H1 (cell line): ENCODE measurements at regions not wholly inside any gene's neighbourhood (a gene's known extent, or its start where the extent isn't known, plus 50 kb on each side); places are given as distances from the start of the nearest gene placed in this dataset.

Source experiments
- CTCF ChIA-PET: fragments of 300-600 bp; sonication (Branson Sonifier 250); formaldehyde crosslinking; loops from one replicate; lab custom pipeline; 2021; ENCODE audit not compliant: partially characterized antibody; lab: Charles Lee
- POLR2A ChIA-PET: fragments of 300-600 bp; sonication (Branson Sonifier 250); formaldehyde crosslinking; loops from one replicate; lab custom pipeline; 2021; ENCODE audit warnings: inconsistent platforms; ENCODE audit not compliant: partially characterized antibody; lab: Charles Lee
- DNase-seq, 2 experiments: peaks; one replicate each; pipeline versions ENCODE4 v3.0.0 to v3.0.0-alpha.2; 2010 to 2022; ENCODE audit warnings: low spot score in 2 of 2, low read depth in 1 of 2, mixed read lengths in 1 of 2
- FAIRE-seq: peaks from 2 replicates; lab custom pipeline; 2011; peaks lifted over from hg19 to GRCh38; lab: Jason Lieb, UNC
- H2AFZ ChIP-seq: 2 replicates; pipeline ENCODE4 v1.8.1; 2012; ENCODE audit warnings: low read length, inconsistent platforms
- H2AK5ac ChIP-seq: 2 replicates; pipeline ENCODE4 v1.6.1; 2013; ENCODE audit warnings: low read depth, low read length
- H2BK120ac ChIP-seq: replicated peaks from 2 replicates; pipeline ENCODE3; 2013; ENCODE audit warnings: low read depth, low read length, inconsistent platforms
- H2BK12ac ChIP-seq: 2 replicates; pipeline ENCODE4 v1.6.1; 2013; ENCODE audit warnings: low read depth, low read length
- H2BK15ac ChIP-seq: 2 replicates; pipeline ENCODE4 v1.6.1; 2013; ENCODE audit warnings: low read length
- H2BK20ac ChIP-seq: 2 replicates; pipeline ENCODE4 v1.6.1; 2013; ENCODE audit warnings: low read length
- H2BK5ac ChIP-seq: 2 replicates; pipeline ENCODE4 v1.6.1; 2013; ENCODE audit warnings: low read depth, low read length
- H3K14ac ChIP-seq: 2 replicates; pipeline ENCODE4 v1.6.1; 2013; ENCODE audit warnings: inconsistent platforms; ENCODE audit not compliant: insufficient read length
- H3K18ac ChIP-seq: 2 replicates; pipeline ENCODE4 v1.6.1; 2013; ENCODE audit warnings: low read length; ENCODE audit errors: extremely low read depth
- H3K23ac ChIP-seq: 2 replicates; pipeline ENCODE4 v1.6.1; 2013; ENCODE audit warnings: inconsistent platforms; ENCODE audit not compliant: insufficient read length
- H3K23me2 ChIP-seq: 2 replicates; pipeline ENCODE4 v1.6.1; 2013; ENCODE audit warnings: low read depth, low read length
- H3K27ac ChIP-seq: 2 replicates; pipeline ENCODE4 v1.6.1; 2011; ENCODE audit warnings: low read depth, low read length, inconsistent platforms
- H3K27me3 ChIP-seq, 4 experiments: replicated peaks in 1 of 4; 1 replicate in 1 of 4; 2 replicates in 3 of 4; pipeline versions ENCODE4 v1.6.1 to v1.8.1; 2011 to 2013; ENCODE audit warnings: low read length in 3 of 4, mild to moderate bottlenecking in 3 of 4, inconsistent platforms in 2 of 4, mixed read lengths in 2 of 4, moderate library complexity in 1 of 4; ENCODE audit not compliant: control insufficient read depth in 3 of 4, insufficient read depth in 3 of 4; ENCODE audit errors: extremely low read depth in 1 of 4
- H3K36me3 ChIP-seq, 4 experiments: 2 replicates each; pipeline versions ENCODE4 v1.6.1 to v1.8.1; 2011 to 2013; ENCODE audit warnings: mild to moderate bottlenecking in 4 of 4, low read length in 3 of 4, moderate library complexity in 2 of 4, control low read depth in 1 of 4, inconsistent platforms in 1 of 4; ENCODE audit not compliant: insufficient read depth in 4 of 4, control insufficient read depth in 2 of 4
- H3K4ac ChIP-seq: replicated peaks from 2 replicates; pipeline ENCODE3; 2013; ENCODE audit warnings: low read length, low read depth, mixed read lengths, inconsistent platforms; ENCODE audit not compliant: insufficient read length
- H3K4me1 ChIP-seq, 4 experiments: replicated peaks in 1 of 4; 1 replicate in 1 of 4; 2 replicates in 3 of 4; pipeline versions ENCODE4 v1.6.1 to v1.8.1; 2011 to 2013; ENCODE audit warnings: low read length in 3 of 4, inconsistent platforms in 2 of 4, mixed read lengths in 1 of 4; ENCODE audit not compliant: insufficient read depth in 4 of 4, control insufficient read depth in 3 of 4
- H3K4me2 ChIP-seq, 2 experiments: 2 replicates each; pipeline versions ENCODE4 v1.6.1 to v1.8.1; 2011 to 2013; ENCODE audit warnings: low read depth in 2 of 2, low read length in 2 of 2, control low read depth in 1 of 2, inconsistent platforms in 1 of 2, mild to moderate bottlenecking in 1 of 2; ENCODE audit not compliant: insufficient read depth in 1 of 2
- H3K4me3 ChIP-seq, 4 experiments: fragments of 200-600, 300-600 bp in 1 of 4; sonication (generic), shearing (Covaris generic), sonication (Bioruptor Twin) in 1 of 4; 2 replicates each; pipeline versions ENCODE4 v1.5.1 to v1.8.1; 2011 to 2016; ENCODE audit warnings: low read length in 4 of 4, low read depth in 3 of 4, control low read depth in 2 of 4, inconsistent platforms in 2 of 4, mild to moderate bottlenecking in 2 of 4, mixed read lengths in 1 of 4, moderate library complexity in 1 of 4; ENCODE audit not compliant: insufficient read depth in 2 of 4; ENCODE audit errors: extremely low read depth in 1 of 4
- H3K56ac ChIP-seq: replicated peaks from 2 replicates; pipeline ENCODE3; 2013; ENCODE audit warnings: low read depth, mild to moderate bottlenecking, mixed read lengths, low read length, inconsistent platforms; ENCODE audit not compliant: insufficient read length
- H3K79me1 ChIP-seq: 2 replicates; pipeline ENCODE4 v1.6.1; 2013; ENCODE audit warnings: low read depth, low read length, control low read depth
- H3K79me2 ChIP-seq, 2 experiments: 2 replicates each; pipeline versions ENCODE4 v1.6.1 to v1.8.1; 2012 to 2013; ENCODE audit warnings: low read length in 2 of 2, mild to moderate bottlenecking in 2 of 2, inconsistent platforms in 1 of 2; ENCODE audit not compliant: insufficient read depth in 2 of 2, control insufficient read depth in 1 of 2
- H3K9ac ChIP-seq, 4 experiments: replicated peaks in 1 of 4; 1 replicate in 1 of 4; 2 replicates in 3 of 4; pipeline versions ENCODE4 v1.6.1 to v1.8.1; 2011 to 2013; ENCODE audit warnings: low read depth in 3 of 4, low read length in 3 of 4, control low read depth in 2 of 4, mild to moderate bottlenecking in 2 of 4, moderate library complexity in 2 of 4, inconsistent platforms in 1 of 4; ENCODE audit errors: extremely low read depth in 1 of 4
- H3K9me3 ChIP-seq, 2 experiments: 2 replicates each; pipeline versions ENCODE4 v1.6.1 to v1.8.1; 2012 to 2013; ENCODE audit warnings: mild to moderate bottlenecking in 2 of 2, moderate library complexity in 2 of 2, control low read depth in 1 of 2, inconsistent platforms in 1 of 2, low read depth in 1 of 2, low read length in 1 of 2, mixed read lengths in 1 of 2; ENCODE audit not compliant: insufficient read depth in 2 of 2
- H4K20me1 ChIP-seq, 2 experiments: replicated peaks in 1 of 2; 2 replicates each; pipeline versions ENCODE3 to v1.8.1; 2011 to 2013; ENCODE audit warnings: inconsistent platforms in 2 of 2, low read length in 2 of 2, mild to moderate bottlenecking in 1 of 2; ENCODE audit not compliant: insufficient read depth in 2 of 2, control insufficient read depth in 1 of 2
- H4K5ac ChIP-seq: 2 replicates; pipeline ENCODE4 v1.6.1; 2013; ENCODE audit warnings: low read length, low read depth, mixed read lengths, inconsistent platforms; ENCODE audit not compliant: insufficient read length
- H4K8ac ChIP-seq: 2 replicates; pipeline ENCODE4 v1.8.0; 2013; ENCODE audit warnings: mild to moderate bottlenecking, moderate library complexity, low read length, inconsistent platforms; ENCODE audit not compliant: insufficient read depth; ENCODE audit errors: extremely low read depth
- H4K91ac ChIP-seq: replicated peaks from 2 replicates; pipeline ENCODE3; 2013; ENCODE audit warnings: low read length, mixed read lengths, inconsistent platforms; ENCODE audit not compliant: insufficient read length
- CBX8 ChIP-seq: fragments of 300-800, 300-1000 bp; sonication (generic); IDR thresholded peaks from 2 replicates; pipeline ENCODE4 v1.7.1; 2016; ENCODE audit warnings: low read depth, low read length, borderline replicate concordance
- WGBS, 2 experiments: shearing (Covaris generic) in 1 of 2; methylation state at CpG; one replicate each; pipeline versions ENCODE4 v1.1.6 to v1.1.7; 2013 to 2015; ENCODE audit warnings: low lambda C conversion rate in 2 of 2, mixed read lengths in 2 of 2, inconsistent platforms in 1 of 2, low coverage in 1 of 2, missing lambda C conversion rate in 1 of 2; ENCODE audit not compliant: insufficient replicate concordance in 2 of 2, insufficient coverage in 1 of 2, insufficient read length in 1 of 2; ENCODE audit errors: extremely low coverage in 1 of 2, missing lambda C conversion rate in 1 of 2; 5-methylcytosine and 5-hydroxymethylcytosine counted together

DNA sequence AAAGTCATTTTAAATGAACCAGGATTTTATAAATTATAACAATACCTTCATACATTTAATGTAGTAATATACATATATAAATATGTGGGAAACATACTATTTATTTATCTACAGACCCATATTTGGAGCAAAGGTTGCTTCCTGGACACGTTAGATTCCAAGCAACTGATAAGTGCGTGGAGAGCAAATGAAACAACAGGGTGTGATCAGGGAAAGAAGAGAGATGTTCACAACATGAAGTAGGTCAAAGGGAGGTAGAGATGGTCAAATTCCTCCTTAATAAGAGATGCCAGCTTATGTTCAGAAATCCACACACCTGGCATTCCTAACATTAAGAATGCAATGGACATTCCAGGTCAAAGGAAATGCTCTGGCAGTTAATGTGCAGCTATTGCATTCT lies 53.1 kb upstream of the HPGD start:
- H4K20me1 ChIP-seq = no peaks in the 10 kb centered on the region
- H3K27me3 ChIP-seq = no peaks in the 10 kb centered on the region
- FAIRE-seq = no peak
- no peak overlapping the region for H3K56ac ChIP-seq
- no peak overlapping the region for H2BK5ac ChIP-seq
- 91% methylated on average over 2 of the region's 2 CpGs; no CpG with 5 or more reads in 1 of the 2 experiments for WGBS, 2 experiments
- no peak overlapping the region for H3K4me2 ChIP-seq
- no peak overlapping the region for H3K23ac ChIP-seq
- H3K4me3 ChIP-seq = no peak overlapping the region
- no peak for TF ChIP-seq CBX8
- no peak overlapping the region for H3K14ac ChIP-seq
- no peaks in the 10 kb centered on the region for H3K4me1 ChIP-seq
- no peak for DNase-seq
- 0 out of 2 replicates have a peak overlapping the region, but pooled peaks have one; percentile 38 for H2BK15ac ChIP-seq
- no peaks in the 10 kb centered on the region for H3K9me3 ChIP-seq
- no peak overlapping the region for H3K4ac ChIP-seq
- H2BK20ac ChIP-seq = no peak overlapping the region
- no peak overlapping the region for H3K9ac ChIP-seq
- no peak overlapping the region for H2AK5ac ChIP-seq
- no peaks in the 10 kb centered on the region for H3K23me2 ChIP-seq
- no peak overlapping the region for H2BK12ac ChIP-seq
- no peak overlapping the region for H3K27ac ChIP-seq
- CTCF ChIA-PET = interaction anchor here (1.0 to 1.6 kb wide), 2 partner anchors 9 to 108 kb away, joined by 3 read pairs; no protein-coding TSS in a partner anchor
- H4K5ac ChIP-seq = no peak overlapping the region
- no peaks in the 10 kb centered on the region for H3K79me2 ChIP-seq
- no peak overlapping the region for H4K8ac ChIP-seq
- H2BK120ac ChIP-seq = no peak overlapping the region
- H2AFZ ChIP-seq = peak overlapping the region; percentile 92
- POLR2A ChIA-PET = no interaction called here
- no peaks in the 10 kb centered on the region for H3K36me3 ChIP-seq
- H4K91ac ChIP-seq = no peak overlapping the region
- H3K18ac ChIP-seq = no peak overlapping the region
- H3K79me1 ChIP-seq = no peaks in the 10 kb centered on the region
